K562 (cell line): ENCODE measurements at regions not wholly inside any gene's neighbourhood (a gene's known extent, or its start where the extent isn't known, plus 50 kb on each side); places are given as distances from the start of the nearest gene placed in this dataset.

ENCODE experiments used
- ATAC-seq: fragments of 200-7000 bp; cut with Tn5 transposase; 3 replicates; pipeline ENCODE4 v1.9.1; 2020; ENCODE audit warnings: moderate library complexity
- BruUV-seq: library from RNA; stranded (reverse); fragments of 400-500 nt; replicated peaks from 2 replicates; lab custom pipeline; 2021; lab: Mats Ljungman, UMichigan
- CTCF ChIA-PET: fragments of 300-600 bp; formaldehyde crosslinking; extraction: SDS; loops from one replicate; lab custom pipeline; 2021; ENCODE audit warnings: low intra/inter-chr PET ratio; lab: Yijun Ruan, JAX
- POLR2A ChIA-PET: fragments of 300-600, 350-650 bp; sonication (Branson Sonifier 250); formaldehyde crosslinking; extraction: SDS; loops from one replicate; lab custom pipeline; 2021; ENCODE audit warnings: antibody characterized with exemption, inconsistent platforms; lab: Yijun Ruan, JAX
- DNase-seq, 4 experiments: peaks; one replicate each; pipeline versions ENCODE4 v3.0.0 to v3.0.0-alpha.2; 2011 to 2018; ENCODE audit warnings: low spot score in 3 of 4, mixed read lengths in 3 of 4; ENCODE audit errors: extremely low read depth in 1 of 4
- FAIRE-seq: peaks from 2 replicates; lab custom pipeline; 2011; peaks lifted over from hg19 to GRCh38; lab: Jason Lieb, UNC
- H2AFZ ChIP-seq: 2 replicates; pipeline ENCODE4 v1.6.0; 2011; ENCODE audit warnings: low read depth, low read length, control low read depth, inconsistent platforms
- H3K27ac ChIP-seq: fragments of 200-600 bp; 3 replicates; pipeline ENCODE4 v1.8.0; 2011; ENCODE audit warnings: low read depth, mild to moderate bottlenecking, control low read depth, inconsistent platforms, low read length, moderate library complexity, mixed read lengths; ENCODE audit errors: extremely low read depth
- H3K27me3 ChIP-seq, 2 experiments: fragments of 300-600 bp in 1 of 2; 2 replicates in 1 of 2; 3 replicates in 1 of 2; pipeline versions ENCODE4 v1.6.0 to v1.8.0; 2011; ENCODE audit warnings: inconsistent platforms in 2 of 2, low read length in 2 of 2, mild to moderate bottlenecking in 1 of 2, mixed read lengths in 1 of 2, moderate library complexity in 1 of 2; ENCODE audit not compliant: control insufficient read depth in 2 of 2, insufficient read depth in 2 of 2
- H3K36me3 ChIP-seq: fragments of 300-600 bp; 3 replicates; pipeline ENCODE4 v1.8.0; 2011; ENCODE audit warnings: mild to moderate bottlenecking, low read length, inconsistent platforms; ENCODE audit not compliant: control insufficient read depth, insufficient read depth
- H3K4me1 ChIP-seq, 2 experiments: fragments of 200-600 bp in 1 of 2; replicated peaks in 1 of 2; 2 replicates in 1 of 2; 3 replicates in 1 of 2; pipeline versions ENCODE4 v1.5.1 to v1.8.0; 2011; ENCODE audit warnings: inconsistent platforms in 2 of 2, low read length in 2 of 2, mild to moderate bottlenecking in 1 of 2, mixed read lengths in 1 of 2, moderate library complexity in 1 of 2; ENCODE audit not compliant: control insufficient read depth in 2 of 2, insufficient read depth in 2 of 2
- H3K4me2 ChIP-seq: 2 replicates; pipeline ENCODE4 v1.6.1; 2011; ENCODE audit warnings: low read length, control low read depth, inconsistent platforms, mixed read lengths; ENCODE audit not compliant: insufficient read depth
- H3K4me3 ChIP-seq: fragments of 200-600 bp; sonication (generic), shearing (Covaris generic); 2 replicates; pipeline ENCODE4 v1.5.1; 2016; ENCODE audit warnings: control low read depth, inconsistent platforms
- H3K79me2 ChIP-seq: fragments of 200-600 bp; 3 replicates; pipeline ENCODE4 v1.8.0; 2011; ENCODE audit warnings: low read length, inconsistent platforms; ENCODE audit not compliant: control insufficient read depth, insufficient read depth
- H3K9ac ChIP-seq, 2 experiments: 2 replicates each; pipeline versions ENCODE4 v1.6.0 to v1.6.1; 2011; ENCODE audit warnings: low read depth in 2 of 2, low read length in 2 of 2, control low read depth in 1 of 2, inconsistent platforms in 1 of 2, mild to moderate bottlenecking in 1 of 2, mixed read lengths in 1 of 2; ENCODE audit not compliant: insufficient read depth in 1 of 2
- H3K9me1 ChIP-seq: one replicate; pipeline ENCODE4 v1.6.0; 2011; ENCODE audit warnings: inconsistent platforms, mild to moderate bottlenecking, low read length, moderate library complexity; ENCODE audit not compliant: control insufficient read depth, insufficient read depth
- H3K9me3 ChIP-seq: replicated peaks from 2 replicates; pipeline ENCODE4 v1.5.1; 2011; ENCODE audit warnings: low read depth, low read length, inconsistent platforms; ENCODE audit not compliant: control insufficient read depth, insufficient read depth
- H4K20me1 ChIP-seq: replicated peaks from 2 replicates; pipeline ENCODE4 v1.6.1; 2011; ENCODE audit warnings: low read length, inconsistent platforms, mixed read lengths; ENCODE audit not compliant: control insufficient read depth, insufficient read depth
- FIP1L1 ChIP-seq: fragments of 200-400 bp; formaldehyde crosslinking; IDR thresholded peaks from 2 replicates; pipeline ENCODE4 v1.6.1; 2018; ENCODE audit warnings: mild to moderate bottlenecking, low read depth, low read length; ENCODE audit not compliant: poor library complexity, severe bottlenecking
- GABPB1 ChIP-seq: sonication (generic); formaldehyde crosslinking; IDR thresholded peaks from 2 replicates; pipeline ENCODE4 v1.8.0; 2022; ENCODE audit warnings: mild to moderate bottlenecking, missing genetic modification reagents
- LARP7 ChIP-seq: fragments of 450-650 bp; IDR thresholded peaks from 2 replicates; pipeline ENCODE4 v1.6.1; 2016
- MITF ChIP-seq: IDR thresholded peaks from 2 replicates; pipeline ENCODE4 v1.6.1; 2014; ENCODE audit warnings: antibody characterized with exemption
- PHTF2 ChIP-seq: fragments of 250-450 bp; sonication (Bioruptor Pico); IDR thresholded peaks from 2 replicates; pipeline ENCODE4 v1.5.0; 2021; ENCODE audit warnings: mild to moderate bottlenecking
- SP2 ChIP-seq: IDR thresholded peaks from 2 replicates; pipeline ENCODE4 v1.6.1; 2011; ENCODE audit warnings: mild to moderate bottlenecking, low read depth, low read length, moderate library complexity; ENCODE audit not compliant: poor library complexity, severe bottlenecking; ENCODE audit errors: extremely low read depth
- TAF9B ChIP-seq: fragments of 450-650 bp; IDR thresholded peaks from 2 replicates; pipeline ENCODE4 v1.6.1; 2018; ENCODE audit warnings: mild to moderate bottlenecking; ENCODE audit not compliant: partially characterized antibody
- ZNF274 ChIP-seq: IDR thresholded peaks from 2 replicates; pipeline ENCODE4 v1.6.1; 2011; ENCODE audit warnings: low read depth, mild to moderate bottlenecking, low read length, moderate library complexity, borderline replicate concordance
- ZNF384 ChIP-seq: IDR thresholded peaks from 2 replicates; pipeline ENCODE4 v1.6.1; 2012; ENCODE audit warnings: low read depth, low read length, improper control_type of control experiment
- WGBS: fragments of 100-300 bp; shearing (Covaris generic); methylation state at CpG from one replicate; pipeline ENCODE4 v1.1.6; 2016; ENCODE audit warnings: low coverage, mixed read lengths; ENCODE audit not compliant: insufficient coverage; ENCODE audit errors: missing lambda C conversion rate; 5-methylcytosine and 5-hydroxymethylcytosine counted together
- in situ Hi-C: fragments of 300-500 bp; cut with MboI; formaldehyde crosslinking; loops from 4 replicates; pipeline ENCODE4 v1.15.0; 2018; ENCODE audit warnings: inconsistent platforms, mixed read lengths
- intact Hi-C: fragments of 100-400 bp; cut with micrococcal nuclease; formaldehyde crosslinking; loops from 2 replicates; pipeline ENCODE4 v1.14.2; 2022
- TF ChIP-seq, protein P1 (sequence below): sonication (generic); formaldehyde crosslinking; IDR thresholded peaks from 2 replicates; pipeline ENCODE4 v1.5.0; 2020; ENCODE audit warnings: missing genetic modification reagents
- TF ChIP-seq, protein P2 (sequence below), 2 experiments: IDR thresholded peaks; 2 replicates each; pipeline ENCODE4 v1.6.1; 2012; ENCODE audit warnings: improper control_type of control experiment in 2 of 2, low read depth in 2 of 2, low read length in 2 of 2, borderline replicate concordance in 1 of 2
- TF ChIP-seq, protein P3 (sequence below): sonication (generic); formaldehyde crosslinking; IDR thresholded peaks from 2 replicates; pipeline ENCODE4 v1.8.1; 2023; ENCODE audit warnings: missing genetic modification reagents, mild to moderate bottlenecking, borderline replicate concordance

- no peaks in the 10 kb centered on the region for H3K9me1 ChIP-seq
- intact Hi-C loops = no loop called here
- BruUV-seq = no TSS peak
- H3K4me2 ChIP-seq = no peak overlapping the region
- H2AFZ ChIP-seq = no peak overlapping the region
- H3K4me3 ChIP-seq = no peak overlapping the region
- no peak overlapping the region for H3K27ac ChIP-seq
- H3K9me3 ChIP-seq = peaks cover 7% of the 10 kb centered on the region
- DNase-seq = no peak
- in situ Hi-C loops = no loop called here
- no peak for FAIRE-seq
- no peaks in the 10 kb centered on the region for H3K4me1 ChIP-seq
- no peak for ATAC-seq
- no peak overlapping the region for H3K9ac ChIP-seq
- 4% methylated on average over 3 of the region's 3 CpGs for WGBS
- TF ChIP-seq, protein P1, sequence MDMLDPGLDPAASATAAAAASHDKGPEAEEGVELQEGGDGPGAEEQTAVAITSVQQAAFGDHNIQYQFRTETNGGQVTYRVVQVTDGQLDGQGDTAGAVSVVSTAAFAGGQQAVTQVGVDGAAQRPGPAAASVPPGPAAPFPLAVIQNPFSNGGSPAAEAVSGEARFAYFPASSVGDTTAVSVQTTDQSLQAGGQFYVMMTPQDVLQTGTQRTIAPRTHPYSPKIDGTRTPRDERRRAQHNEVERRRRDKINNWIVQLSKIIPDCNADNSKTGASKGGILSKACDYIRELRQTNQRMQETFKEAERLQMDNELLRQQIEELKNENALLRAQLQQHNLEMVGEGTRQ (CRISPR knock-in tag) = no peak
- TF ChIP-seq ZNF274 (no peak), LARP7 (no peak), MITF (no peak), ZNF384 (no peak), PHTF2 (no peak), TAF9B (no peak), GABPB1 (CRISPR knock-in tag) (no peak), SP2 (no peak), FIP1L1 (no peak)
- TF ChIP-seq, protein P2, sequence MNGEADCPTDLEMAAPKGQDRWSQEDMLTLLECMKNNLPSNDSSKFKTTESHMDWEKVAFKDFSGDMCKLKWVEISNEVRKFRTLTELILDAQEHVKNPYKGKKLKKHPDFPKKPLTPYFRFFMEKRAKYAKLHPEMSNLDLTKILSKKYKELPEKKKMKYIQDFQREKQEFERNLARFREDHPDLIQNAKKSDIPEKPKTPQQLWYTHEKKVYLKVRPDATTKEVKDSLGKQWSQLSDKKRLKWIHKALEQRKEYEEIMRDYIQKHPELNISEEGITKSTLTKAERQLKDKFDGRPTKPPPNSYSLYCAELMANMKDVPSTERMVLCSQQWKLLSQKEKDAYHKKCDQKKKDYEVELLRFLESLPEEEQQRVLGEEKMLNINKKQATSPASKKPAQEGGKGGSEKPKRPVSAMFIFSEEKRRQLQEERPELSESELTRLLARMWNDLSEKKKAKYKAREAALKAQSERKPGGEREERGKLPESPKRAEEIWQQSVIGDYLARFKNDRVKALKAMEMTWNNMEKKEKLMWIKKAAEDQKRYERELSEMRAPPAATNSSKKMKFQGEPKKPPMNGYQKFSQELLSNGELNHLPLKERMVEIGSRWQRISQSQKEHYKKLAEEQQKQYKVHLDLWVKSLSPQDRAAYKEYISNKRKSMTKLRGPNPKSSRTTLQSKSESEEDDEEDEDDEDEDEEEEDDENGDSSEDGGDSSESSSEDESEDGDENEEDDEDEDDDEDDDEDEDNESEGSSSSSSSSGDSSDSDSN (IDR thresholded peaks at IDR 0.05; ENCODE audit: borderline replicate concordance in 1 of 2, low read depth in 2 of 2, low read length in 2 of 2) = no peak
- TF ChIP-seq, protein P3, sequence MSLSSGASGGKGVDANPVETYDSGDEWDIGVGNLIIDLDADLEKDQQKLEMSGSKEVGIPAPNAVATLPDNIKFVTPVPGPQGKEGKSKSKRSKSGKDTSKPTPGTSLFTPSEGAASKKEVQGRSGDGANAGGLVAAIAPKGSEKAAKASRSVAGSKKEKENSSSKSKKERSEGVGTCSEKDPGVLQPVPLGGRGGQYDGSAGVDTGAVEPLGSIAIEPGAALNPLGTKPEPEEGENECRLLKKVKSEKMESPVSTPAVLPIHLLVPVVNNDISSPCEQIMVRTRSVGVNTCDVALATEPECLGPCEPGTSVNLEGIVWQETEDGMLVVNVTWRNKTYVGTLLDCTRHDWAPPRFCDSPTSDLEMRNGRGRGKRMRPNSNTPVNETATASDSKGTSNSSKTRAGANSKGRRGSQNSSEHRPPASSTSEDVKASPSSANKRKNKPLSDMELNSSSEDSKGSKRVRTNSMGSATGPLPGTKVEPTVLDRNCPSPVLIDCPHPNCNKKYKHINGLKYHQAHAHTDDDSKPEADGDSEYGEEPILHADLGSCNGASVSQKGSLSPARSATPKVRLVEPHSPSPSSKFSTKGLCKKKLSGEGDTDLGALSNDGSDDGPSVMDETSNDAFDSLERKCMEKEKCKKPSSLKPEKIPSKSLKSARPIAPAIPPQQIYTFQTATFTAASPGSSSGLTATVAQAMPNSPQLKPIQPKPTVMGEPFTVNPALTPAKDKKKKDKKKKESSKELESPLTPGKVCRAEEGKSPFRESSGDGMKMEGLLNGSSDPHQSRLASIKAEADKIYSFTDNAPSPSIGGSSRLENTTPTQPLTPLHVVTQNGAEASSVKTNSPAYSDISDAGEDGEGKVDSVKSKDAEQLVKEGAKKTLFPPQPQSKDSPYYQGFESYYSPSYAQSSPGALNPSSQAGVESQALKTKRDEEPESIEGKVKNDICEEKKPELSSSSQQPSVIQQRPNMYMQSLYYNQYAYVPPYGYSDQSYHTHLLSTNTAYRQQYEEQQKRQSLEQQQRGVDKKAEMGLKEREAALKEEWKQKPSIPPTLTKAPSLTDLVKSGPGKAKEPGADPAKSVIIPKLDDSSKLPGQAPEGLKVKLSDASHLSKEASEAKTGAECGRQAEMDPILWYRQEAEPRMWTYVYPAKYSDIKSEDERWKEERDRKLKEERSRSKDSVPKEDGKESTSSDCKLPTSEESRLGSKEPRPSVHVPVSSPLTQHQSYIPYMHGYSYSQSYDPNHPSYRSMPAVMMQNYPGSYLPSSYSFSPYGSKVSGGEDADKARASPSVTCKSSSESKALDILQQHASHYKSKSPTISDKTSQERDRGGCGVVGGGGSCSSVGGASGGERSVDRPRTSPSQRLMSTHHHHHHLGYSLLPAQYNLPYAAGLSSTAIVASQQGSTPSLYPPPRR (CRISPR knock-in tag) = no peak
- TF ChIP-seq, all 486 proteins: peak for 0
- no peaks in the 10 kb centered on the region for H3K27me3 ChIP-seq
- ChIA-PET POLR2A (no interaction called here), CTCF (no interaction called here)
- no peaks in the 10 kb centered on the region for H3K36me3 ChIP-seq
- H4K20me1 ChIP-seq = no peaks in the 10 kb centered on the region
- no peaks in the 10 kb centered on the region for H3K79me2 ChIP-seq
These were observed 668.7 kb upstream of the EPHA5 start for GRCh38 chr4:66339007-66339406.
